Smooth muscle cell (in vitro differentiated cells): ENCODE measurements at regions not wholly inside any gene's neighbourhood (a gene's known extent, or its start where the extent isn't known, plus 50 kb on each side); places are given as distances from the start of the nearest gene placed in this dataset.

Experiments
- DNase-seq: peaks from one replicate; lab custom pipeline; 2025; ENCODE audit not compliant: unreplicated experiment; lab: John Stamatoyannopoulos, UW
- H2AFZ ChIP-seq: fragments of 200-600 bp; sonication (generic); 2 replicates; pipeline ENCODE4 v1.6.0; 2016; ENCODE audit warnings: antibody characterized with exemption, low read depth, mild to moderate bottlenecking
- H3F3A ChIP-seq: fragments of 200-600 bp; sonication (generic); 2 replicates; pipeline ENCODE4 v1.6.0; 2017; ENCODE audit warnings: antibody characterized with exemption, low read depth
- H3K27ac ChIP-seq: fragments of 200-600 bp; sonication (generic); 2 replicates; pipeline ENCODE4 v1.5.1; 2016; ENCODE audit warnings: low read depth, mild to moderate bottlenecking
- H3K27me3 ChIP-seq: fragments of 200-600 bp; sonication (generic); 2 replicates; pipeline ENCODE4 v1.6.1; 2016; ENCODE audit warnings: low read depth, mild to moderate bottlenecking
- H3K36me3 ChIP-seq: fragments of 200-600 bp; sonication (generic); 2 replicates; pipeline ENCODE4 v1.5.1; 2016; ENCODE audit warnings: low read depth
- H3K4me1 ChIP-seq: fragments of 200-600 bp; sonication (generic); 2 replicates; pipeline ENCODE4 v1.5.1; 2016; ENCODE audit warnings: low read depth
- H3K4me2 ChIP-seq: fragments of 200-600 bp; sonication (generic); 2 replicates; pipeline ENCODE4 v1.6.0; 2016; ENCODE audit warnings: mild to moderate bottlenecking
- H3K4me3 ChIP-seq: fragments of 200-600 bp; sonication (generic); 2 replicates; pipeline ENCODE4 v1.5.1; 2016; ENCODE audit warnings: mild to moderate bottlenecking
- H3K79me2 ChIP-seq: fragments of 200-600 bp; sonication (generic); 2 replicates; pipeline ENCODE4 v1.6.0; 2016; ENCODE audit warnings: low read depth, mild to moderate bottlenecking
- H3K9ac ChIP-seq: fragments of 200-600 bp; sonication (generic); 2 replicates; pipeline ENCODE4 v1.6.0; 2016; ENCODE audit warnings: low read depth
- H3K9me3 ChIP-seq: fragments of 200-600 bp; sonication (generic); replicated peaks from 2 replicates; pipeline ENCODE4 v1.5.1; 2016; ENCODE audit warnings: low read depth
- H4K20me1 ChIP-seq: fragments of 200-600 bp; sonication (generic); 2 replicates; pipeline ENCODE4 v1.6.0; 2016; ENCODE audit warnings: low read depth
- CTCF ChIP-seq: fragments of 200-600 bp; sonication (generic); IDR thresholded peaks from 2 replicates; pipeline ENCODE4 v1.5.1; 2017; ENCODE audit warnings: borderline replicate concordance, mild to moderate bottlenecking, antibody characterized with exemption; ENCODE audit not compliant: insufficient read depth, poor library complexity, severe bottlenecking
- WGBS: methylation state at CpG from one replicate; pipeline ENCODE4 v1.1.7; 2016; ENCODE audit warnings: low lambda C conversion rate; 5-methylcytosine and 5-hydroxymethylcytosine counted together

DNA sequence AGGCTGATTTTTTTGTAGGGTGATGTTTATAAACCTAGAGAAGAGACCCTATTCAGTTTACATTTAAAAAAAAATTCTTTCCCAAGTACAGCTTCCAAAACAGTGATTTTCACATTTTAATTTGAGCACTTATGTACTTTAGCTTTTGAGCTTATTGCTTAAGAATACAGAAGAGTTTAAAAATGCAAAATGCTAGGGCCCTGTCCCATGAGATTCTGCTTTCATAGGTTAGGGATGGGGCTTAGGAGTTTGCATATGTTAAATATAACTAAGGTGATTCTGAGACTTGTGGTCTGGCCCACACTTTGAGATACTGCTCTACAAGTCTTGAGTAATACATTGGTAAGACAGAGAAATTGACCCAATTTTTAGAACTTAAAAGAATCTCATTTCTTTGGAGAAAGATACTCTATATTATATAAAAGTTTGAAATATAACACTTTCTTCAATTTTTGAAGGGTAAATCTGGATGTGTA, 137.3 kb upstream of the CWC22 start:
- no peaks in the 10 kb centered on the region for H3K9me3 ChIP-seq
- H4K20me1 ChIP-seq: no peaks in the 10 kb centered on the region
- no peaks in the 10 kb centered on the region for H3F3A ChIP-seq
- no peak overlapping the region for H3K27ac ChIP-seq
- no peaks in the 10 kb centered on the region for H3K36me3 ChIP-seq
- H2AFZ ChIP-seq: no peak overlapping the region
- H3K9ac ChIP-seq: no peak overlapping the region
- H3K79me2 ChIP-seq: no peaks in the 10 kb centered on the region
- H3K4me3 ChIP-seq: no peak overlapping the region
- H3K4me1 ChIP-seq: no peaks in the 10 kb centered on the region
- TF ChIP-seq CTCF: no peak
- no peak overlapping the region for H3K4me2 ChIP-seq
- no peaks in the 10 kb centered on the region for H3K27me3 ChIP-seq
- DNase-seq: no peak

GRCh38 chr2:180143633-180144337, 136.7 kb upstream of the CWC22 start:
- WGBS: 73% methylated on average over 5 of the region's 5 CpGs
- Histone ChIP-seq H2AFZ (no peak overlapping the region), H3K79me2 (no peaks in the 10 kb centered on the region), H3K9me3 (no peaks in the 10 kb centered on the region), H3K27me3 (no peaks in the 10 kb centered on the region), H3K4me1 (no peaks in the 10 kb centered on the region), H3K9ac (no peak overlapping the region), H4K20me1 (no peaks in the 10 kb centered on the region), H3K4me3 (no peak overlapping the region), H3K4me2 (no peak overlapping the region), H3F3A (no peaks in the 10 kb centered on the region), H3K36me3 (no peaks in the 10 kb centered on the region), H3K27ac (no peak overlapping the region)
- DNase-seq: no peak
- no peak for TF ChIP-seq CTCF

- TF ChIP-seq CTCF: no peak
- Histone ChIP-seq H3K27me3 (no peaks in the 10 kb centered on the region), H3K79me2 (no peaks in the 10 kb centered on the region), H3K4me1 (no peaks in the 10 kb centered on the region), H3K9ac (no peak overlapping the region), H3K36me3 (no peaks in the 10 kb centered on the region), H3K4me2 (no peak overlapping the region), H3K9me3 (no peaks in the 10 kb centered on the region), H2AFZ (no peak overlapping the region), H3F3A (no peaks in the 10 kb centered on the region), H3K27ac (no peak overlapping the region), H4K20me1 (no peaks in the 10 kb centered on the region), H3K4me3 (no peak overlapping the region)
- WGBS: 88% methylated on average over 2 of the region's 2 CpGs
- DNase-seq: no peak
Observed at GRCh38 chr2:180141600-180141999, 134.5 kb upstream of the CWC22 start.

DNA sequence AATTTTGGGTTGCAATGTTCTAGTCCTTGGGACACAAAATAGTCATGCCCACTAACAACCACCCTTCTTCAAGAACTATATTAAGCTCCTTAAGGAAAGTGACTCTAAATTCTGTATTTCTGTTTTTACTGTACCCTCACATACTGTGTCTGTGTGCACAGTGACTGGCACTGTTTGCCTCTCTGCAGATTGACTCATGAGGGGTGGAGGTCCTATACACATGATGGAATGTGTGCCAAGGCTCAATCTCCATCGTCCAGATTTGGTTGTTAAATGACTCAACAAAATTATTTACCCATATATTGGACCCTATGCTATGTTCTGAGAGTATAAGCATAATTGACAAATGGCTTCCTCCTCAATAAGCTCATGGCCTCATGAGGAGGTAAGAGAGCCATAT, 126.6 kb upstream of the CWC22 start:
- Histone ChIP-seq H2AFZ (no peak overlapping the region), H3K4me2 (no peak overlapping the region), H3K9ac (no peak overlapping the region), H4K20me1 (no peaks in the 10 kb centered on the region), H3K27me3 (no peaks in the 10 kb centered on the region), H3K27ac (no peak overlapping the region), H3F3A (no peaks in the 10 kb centered on the region), H3K9me3 (no peaks in the 10 kb centered on the region), H3K36me3 (no peaks in the 10 kb centered on the region), H3K4me1 (no peaks in the 10 kb centered on the region), H3K79me2 (no peaks in the 10 kb centered on the region), H3K4me3 (no peak overlapping the region)
- 63% methylated on average over 1 of the region's 1 CpG for WGBS
- TF ChIP-seq CTCF: no peak
- DNase-seq: no peak
